T-cell (primary cell): ENCODE measurements at regions not wholly inside any gene's neighbourhood (a gene's known extent, or its start where the extent isn't known, plus 50 kb on each side); places are given as distances from the start of the nearest gene placed in this dataset.

Experiments used
- ATAC-seq, 4 experiments: fragments of 200-7000 bp in 3 of 4; fragments of 150-1000 bp in 1 of 4; cut with Tn5 transposase; replicated peaks in 1 of 4; 1 replicate in 3 of 4; 2 replicates in 1 of 4; pipeline ENCODE4 v1.10.0; 2021; ENCODE audit warnings: moderate library complexity in 3 of 4, mild to moderate bottlenecking in 2 of 4, moderate number of reproducible peaks in 1 of 4
- CTCF ChIA-PET, 2 donors: fragments of 300-600 bp; sonication (Branson Sonifier 250); formaldehyde crosslinking; loops; one replicate each; lab custom pipeline; 2022; ENCODE audit warnings: antibody characterized with exemption in 2 of 2; lab: Charles Lee
- POLR2A ChIA-PET, 2 donors: fragments of 300-600 bp; sonication (Branson Sonifier 250); formaldehyde crosslinking; loops; one replicate each; lab custom pipeline; 2022; ENCODE audit warnings: antibody characterized with exemption in 2 of 2; lab: Charles Lee
- DNase-seq, 35 experiments: peaks; one replicate each; pipeline versions ENCODE4 v3.0.0 to v3.0.0-alpha.2; 2013 to 2023
- H3K27ac ChIP-seq: one replicate; pipeline ENCODE4 v1.5.1; 2013; ENCODE audit warnings: low read length
- H3K27me3 ChIP-seq, 2 experiments: replicated peaks in 1 of 2; 1 replicate in 1 of 2; 2 replicates in 1 of 2; pipeline versions ENCODE4 v1.6.1 to v1.7.0; 2013; ENCODE audit warnings: low read length in 1 of 2, mixed read lengths in 1 of 2; ENCODE audit not compliant: control insufficient read depth in 2 of 2, insufficient read depth in 2 of 2; ENCODE audit errors: extremely low read depth in 1 of 2
- H3K36me3 ChIP-seq, 2 donors: 1 replicate in 1 of 2; 2 replicates in 1 of 2; pipeline versions ENCODE4 v1.6.1 to v1.7.0; 2013; ENCODE audit warnings: low read length in 1 of 2; ENCODE audit not compliant: control insufficient read depth in 2 of 2, insufficient read depth in 1 of 2; ENCODE audit errors: extremely low read depth in 1 of 2
- H3K4me1 ChIP-seq, 2 experiments: 1 replicate in 1 of 2; 2 replicates in 1 of 2; pipeline versions ENCODE4 v1.6.1 to v1.7.0; 2013; ENCODE audit warnings: low read length in 2 of 2, mixed read lengths in 1 of 2; ENCODE audit not compliant: insufficient read depth in 2 of 2, control insufficient read depth in 1 of 2; ENCODE audit errors: extremely low read depth in 1 of 2
- H3K4me3 ChIP-seq, 2 donors: 1 replicate in 1 of 2; 2 replicates in 1 of 2; pipeline versions ENCODE4 v1.5.1 to v1.7.0; 2013; ENCODE audit warnings: mild to moderate bottlenecking in 2 of 2, low read length in 1 of 2, moderate library complexity in 1 of 2; ENCODE audit not compliant: control insufficient read depth in 1 of 2; ENCODE audit errors: extremely low read depth in 1 of 2
- H3K9me3 ChIP-seq: 2 replicates; pipeline ENCODE4 v1.7.0; 2013
- H3K27ac Mint-ChIP-seq, 2 donors: one replicate each; pipeline ENCODE4 v1.8.0; 2020 to 2021; ENCODE audit warnings: mild to moderate bottlenecking in 2 of 2, mixed read lengths in 2 of 2
- H3K27me3 Mint-ChIP-seq, 2 donors: one replicate each; pipeline ENCODE4 v1.8.0; 2021 to 2022; ENCODE audit warnings: mixed read lengths in 2 of 2
- H3K36me3 Mint-ChIP-seq: one replicate; pipeline ENCODE4 v1.8.0; 2021; ENCODE audit warnings: mixed read lengths
- H3K4me1 Mint-ChIP-seq, 3 donors: one replicate each; pipeline ENCODE4 v1.8.0; 2020 to 2022; ENCODE audit warnings: mixed read lengths in 3 of 3, mild to moderate bottlenecking in 1 of 3
- H3K4me3 Mint-ChIP-seq, 3 donors: one replicate each; pipeline ENCODE4 v1.8.0; 2020 to 2022; ENCODE audit warnings: mild to moderate bottlenecking in 3 of 3, mixed read lengths in 3 of 3, moderate library complexity in 3 of 3
- H3K9me3 Mint-ChIP-seq, 3 donors: one replicate each; pipeline ENCODE4 v1.8.0; 2020 to 2022; ENCODE audit warnings: mixed read lengths in 3 of 3
- WGBS: methylation state at CpG from one replicate; pipeline ENCODE4 v1.1.5; 2013; ENCODE audit warnings: missing lambda C conversion rate; ENCODE audit not compliant: insufficient coverage; 5-methylcytosine and 5-hydroxymethylcytosine counted together

- DNase-seq (no peak), ATAC-seq (no peak)
- Histone ChIP-seq H3K36me3 (no peaks in the 10 kb centered on the region), H3K4me3 (no peak overlapping the region), H3K4me1 (no peaks in the 10 kb centered on the region), H3K27me3 (no peaks in the 10 kb centered on the region), H3K27ac (no peak overlapping the region), H3K9me3 (no peaks in the 10 kb centered on the region)
- WGBS = no CpG with 5 or more reads among the region's 3 CpGs
- Mint-ChIP-seq H3K36me3 (no peaks in the 10 kb centered on the region), H3K4me3 (no peak overlapping the region), H3K27me3 (no peaks in the 10 kb centered on the region), H3K9me3 (peaks cover 2 to 8% (median 5%) of the 10 kb centered on the region in 3 donors), H3K4me1 (no peaks in the 10 kb centered on the region), H3K27ac (no peak overlapping the region)
- POLR2A ChIA-PET = no interaction called here
- CTCF ChIA-PET = interaction anchor here in 1 of 2 donors (0.7 kb wide), 1 partner anchor 1276 kb away, joined by 4 read pairs; no protein-coding TSS in a partner anchor
Measured at GRCh38 chr17:70787721-70788300, 618.5 kb downstream of the KCNJ2 start.

- no peak overlapping the region for H3K27ac Mint-ChIP-seq
- Histone ChIP-seq H3K27ac (no peak overlapping the region), H3K27me3 (no peaks in the 10 kb centered on the region), H3K9me3 (no peaks in the 10 kb centered on the region), H3K4me3 (no peak overlapping the region), H3K4me1 (no peaks in the 10 kb centered on the region), H3K36me3 (no peaks in the 10 kb centered on the region)
- ChIA-PET POLR2A (no interaction called here), CTCF (no interaction called here)
- DNase-seq = no peak
- no peaks in the 10 kb centered on the region for H3K4me1 Mint-ChIP-seq
- H3K27me3 Mint-ChIP-seq = no peaks in the 10 kb centered on the region
- WGBS = 80% methylated on average over 3 of the region's 5 CpGs
- ATAC-seq = no peak
- peaks cover 2 to 14% (median 5%) of the 10 kb centered on the region in 3 donors for H3K9me3 Mint-ChIP-seq
- H3K36me3 Mint-ChIP-seq = no peaks in the 10 kb centered on the region
- no peak overlapping the region for H3K4me3 Mint-ChIP-seq
Measured at GRCh38 chr17:70791748-70792443, 622.6 kb downstream of the KCNJ2 start.

GRCh38 chr17:70794738-70795137 is 625.4 kb downstream of the KCNJ2 start:
- DNase-seq (no peak), ATAC-seq (no peak)
- H3K36me3 ChIP-seq = no peaks in the 10 kb centered on the region
- no peaks in the 10 kb centered on the region for H3K27me3 ChIP-seq
- H3K9me3 ChIP-seq = no peaks in the 10 kb centered on the region
- Mint-ChIP-seq H3K36me3 (no peaks in the 10 kb centered on the region), H3K27me3 (no peaks in the 10 kb centered on the region), H3K27ac (no peak overlapping the region), H3K4me3 (no peak overlapping the region), H3K4me1 (no peaks in the 10 kb centered on the region), H3K9me3 (peaks cover 3 to 5% (median 4%) of the 10 kb centered on the region in 3 donors)
- no peak overlapping the region for H3K4me3 ChIP-seq
- no peaks in the 10 kb centered on the region for H3K4me1 ChIP-seq
- ChIA-PET CTCF (no interaction called here), POLR2A (no interaction called here)
- no peak overlapping the region for H3K27ac ChIP-seq
- WGBS = no CpG with 5 or more reads among the region's 1 CpG

- H3K27me3 ChIP-seq = no peaks in the 10 kb centered on the region
- no peaks in the 10 kb centered on the region for H3K9me3 ChIP-seq
- no peaks in the 10 kb centered on the region for H3K36me3 Mint-ChIP-seq
- ChIA-PET POLR2A (no interaction called here), CTCF (no interaction called here)
- no peaks in the 10 kb centered on the region for H3K36me3 ChIP-seq
- WGBS = no CpG with 5 or more reads among the region's 2 CpGs
- no peaks in the 10 kb centered on the region for H3K4me1 Mint-ChIP-seq
- no peak overlapping the region for H3K27ac ChIP-seq
- DNase-seq (no peak), ATAC-seq (no peak)
- H3K9me3 Mint-ChIP-seq = peaks cover 0 to 5% (median 4%) of the 10 kb centered on the region in 3 donors
- H3K27ac Mint-ChIP-seq = no peak overlapping the region
- H3K4me1 ChIP-seq = no peaks in the 10 kb centered on the region
- H3K4me3 ChIP-seq = no peak overlapping the region
- H3K4me3 Mint-ChIP-seq = no peak overlapping the region
- H3K27me3 Mint-ChIP-seq = no peaks in the 10 kb centered on the region
Measured at GRCh38 chr17:70795620-70796019, 626.3 kb downstream of the KCNJ2 start.

- Histone ChIP-seq H3K36me3 (no peaks in the 10 kb centered on the region), H3K27ac (no peak overlapping the region), H3K27me3 (no peaks in the 10 kb centered on the region), H3K4me1 (no peaks in the 10 kb centered on the region), H3K9me3 (no peaks in the 10 kb centered on the region), H3K4me3 (no peak overlapping the region)
- ChIA-PET POLR2A (no interaction called here), CTCF (no interaction called here)
- WGBS = 11% methylated on average over 2 of the region's 4 CpGs
- H3K27ac Mint-ChIP-seq = no peak overlapping the region
- peaks cover 0 to 5% (median 4%) of the 10 kb centered on the region in 3 donors for H3K9me3 Mint-ChIP-seq
- no peak for ATAC-seq
- no peaks in the 10 kb centered on the region for H3K27me3 Mint-ChIP-seq
- no peak for DNase-seq
- H3K4me1 Mint-ChIP-seq = no peaks in the 10 kb centered on the region
- no peaks in the 10 kb centered on the region for H3K36me3 Mint-ChIP-seq
- H3K4me3 Mint-ChIP-seq = no peak overlapping the region
Measured at GRCh38 chr17:70796757-70797156, 627.4 kb downstream of the KCNJ2 start.

- POLR2A ChIA-PET = no interaction called here
- DNase-seq (no peak), ATAC-seq (no peak)
- Mint-ChIP-seq H3K9me3 (peaks cover 0 to 5% (median 4%) of the 10 kb centered on the region in 3 donors), H3K27me3 (no peaks in the 10 kb centered on the region), H3K27ac (no peak overlapping the region), H3K4me1 (no peaks in the 10 kb centered on the region), H3K36me3 (no peaks in the 10 kb centered on the region), H3K4me3 (no peak overlapping the region)
- Histone ChIP-seq H3K36me3 (no peaks in the 10 kb centered on the region), H3K27ac (no peak overlapping the region), H3K4me3 (no peak overlapping the region), H3K9me3 (no peaks in the 10 kb centered on the region), H3K27me3 (no peaks in the 10 kb centered on the region), H3K4me1 (no peaks in the 10 kb centered on the region)
- CTCF ChIA-PET = no interaction called here
- WGBS = 79% methylated on average over 3 of the region's 5 CpGs
Measured at GRCh38 chr17:70797166-70797565, 627.8 kb downstream of the KCNJ2 start.
